H9 (cell line): ENCODE measurements at regions not wholly inside any gene's neighbourhood (a gene's known extent, or its start where the extent isn't known, plus 50 kb on each side); places are given as distances from the start of the nearest gene placed in this dataset.

Experiments used
- DNase-seq: peaks from one replicate; pipeline ENCODE4 v3.0.0-alpha.2; 2017
- H2AFZ ChIP-seq: one replicate; pipeline ENCODE4 v1.6.1; 2013; ENCODE audit warnings: mild to moderate bottlenecking, low read length, control low read depth, moderate library complexity
- H2AK5ac ChIP-seq: 2 replicates; pipeline ENCODE4 v1.6.1; 2013; ENCODE audit warnings: low read length, control low read depth, mixed read lengths; ENCODE audit not compliant: insufficient read length
- H2BK120ac ChIP-seq: one replicate; pipeline ENCODE4 v1.6.1; 2013; ENCODE audit warnings: low read depth, mild to moderate bottlenecking, low read length, control low read depth, inconsistent platforms; ENCODE audit not compliant: poor library complexity, severe bottlenecking
- H2BK12ac ChIP-seq: 2 replicates; pipeline ENCODE4 v1.6.1; 2013; ENCODE audit warnings: low read length, control low read depth, mixed read lengths, low read depth; ENCODE audit not compliant: insufficient read length
- H2BK15ac ChIP-seq: 2 replicates; pipeline ENCODE4 v1.6.1; 2013; ENCODE audit warnings: low read depth, low read length, control low read depth
- H2BK20ac ChIP-seq: one replicate; pipeline ENCODE4 v1.6.1; 2013; ENCODE audit warnings: low read depth, mild to moderate bottlenecking, low read length, control low read depth, inconsistent platforms; ENCODE audit not compliant: poor library complexity, severe bottlenecking
- H2BK5ac ChIP-seq: 2 replicates; pipeline ENCODE4 v1.6.1; 2013; ENCODE audit warnings: low read length, control low read depth, mixed read lengths; ENCODE audit not compliant: insufficient read length
- H3K14ac ChIP-seq: 2 replicates; pipeline ENCODE4 v1.6.1; 2013; ENCODE audit warnings: low read length, control low read depth; ENCODE audit not compliant: insufficient read depth
- H3K18ac ChIP-seq: 2 replicates; pipeline ENCODE4 v1.6.1; 2013; ENCODE audit warnings: low read depth, mild to moderate bottlenecking, mixed read lengths, low read length, control low read depth; ENCODE audit not compliant: insufficient read length
- H3K23ac ChIP-seq: 2 replicates; pipeline ENCODE4 v1.6.1; 2013; ENCODE audit warnings: low read length, control low read depth, mixed read lengths, low read depth; ENCODE audit not compliant: insufficient read length
- H3K23me2 ChIP-seq: 2 replicates; pipeline ENCODE4 v1.6.1; 2013; ENCODE audit warnings: low read depth, mild to moderate bottlenecking, mixed read lengths, low read length, control low read depth; ENCODE audit not compliant: insufficient read length, poor library complexity, severe bottlenecking
- H3K27ac ChIP-seq: 2 replicates; pipeline ENCODE4 v1.5.1; 2013; ENCODE audit warnings: low read length, control low read depth, mixed read lengths, low read depth; ENCODE audit not compliant: insufficient read length
- H3K27me3 ChIP-seq: 2 replicates; pipeline ENCODE4 v1.6.1; 2013; ENCODE audit warnings: low read length, control low read depth, inconsistent platforms; ENCODE audit not compliant: insufficient read depth
- H3K4ac ChIP-seq: 2 replicates; pipeline ENCODE4 v1.6.1; 2013; ENCODE audit warnings: low read depth, mild to moderate bottlenecking, control low read depth, inconsistent platforms, low read length, moderate library complexity
- H3K4me1 ChIP-seq: 2 replicates; pipeline ENCODE4 v1.6.1; 2013; ENCODE audit warnings: low read length, control low read depth, inconsistent platforms; ENCODE audit not compliant: insufficient read depth
- H3K4me2 ChIP-seq: 2 replicates; pipeline ENCODE4 v1.6.1; 2013; ENCODE audit warnings: low read length, control low read depth, mixed read lengths; ENCODE audit not compliant: insufficient read length, insufficient read depth
- H3K56ac ChIP-seq: 2 replicates; pipeline ENCODE4 v1.6.1; 2013; ENCODE audit warnings: low read depth, mild to moderate bottlenecking, mixed read lengths, low read length, control low read depth; ENCODE audit not compliant: insufficient read length
- H3K79me1 ChIP-seq: 2 replicates; pipeline ENCODE4 v1.6.1; 2013; ENCODE audit warnings: low read depth, mild to moderate bottlenecking, moderate library complexity, low read length, control low read depth, inconsistent platforms; ENCODE audit not compliant: insufficient read depth, poor library complexity, severe bottlenecking
- H3K79me2 ChIP-seq: 2 replicates; pipeline ENCODE4 v1.6.1; 2013; ENCODE audit warnings: low read length, control low read depth, inconsistent platforms; ENCODE audit not compliant: insufficient read depth
- H3K9ac ChIP-seq: 2 replicates; pipeline ENCODE4 v1.6.1; 2013; ENCODE audit warnings: low read length, control low read depth, mixed read lengths; ENCODE audit not compliant: insufficient read length; ENCODE audit errors: extremely low read depth
- H3K9me3 ChIP-seq: one replicate; pipeline ENCODE4 v1.6.1; 2013; ENCODE audit warnings: low read depth, low read length, inconsistent platforms; ENCODE audit not compliant: control insufficient read depth
- H3T11ph ChIP-seq: one replicate; pipeline ENCODE4 v1.6.1; 2013; ENCODE audit warnings: mild to moderate bottlenecking, low read length, control low read depth, inconsistent platforms
- H4K20me1 ChIP-seq: one replicate; pipeline ENCODE4 v1.6.1; 2013; ENCODE audit not compliant: control insufficient read depth, insufficient read length, insufficient read depth
- H4K5ac ChIP-seq: 2 replicates; pipeline ENCODE4 v1.6.1; 2013; ENCODE audit warnings: low read depth, mild to moderate bottlenecking, mixed read lengths, low read length, control low read depth; ENCODE audit not compliant: insufficient read length
- H4K8ac ChIP-seq: replicated peaks from 2 replicates; pipeline ENCODE4 v1.6.1; 2013; ENCODE audit warnings: low read length, control low read depth, mixed read lengths, low read depth; ENCODE audit not compliant: insufficient read length
- H4K91ac ChIP-seq: 2 replicates; pipeline ENCODE4 v1.6.1; 2013; ENCODE audit warnings: low read depth, mild to moderate bottlenecking, moderate library complexity, mixed read lengths, low read length, control low read depth; ENCODE audit not compliant: insufficient read length
- H3K27ac Mint-ChIP-seq, 3 experiments: 2 replicates in 2 of 3; 3 replicates in 1 of 3; pipeline ENCODE4 v1.8.0; 2020 to 2021; ENCODE audit warnings: mixed read lengths in 3 of 3, mild to moderate bottlenecking in 1 of 3, moderate library complexity in 1 of 3
- H3K27me3 Mint-ChIP-seq: 2 replicates; pipeline ENCODE4 v1.8.0; 2021; ENCODE audit warnings: low read depth, mild to moderate bottlenecking, moderate library complexity, mixed read lengths
- H3K36me3 Mint-ChIP-seq, 3 experiments: 2 replicates in 2 of 3; 3 replicates in 1 of 3; pipeline ENCODE4 v1.8.0; 2020 to 2021; ENCODE audit warnings: low read depth in 3 of 3, mixed read lengths in 3 of 3; ENCODE audit not compliant: insufficient read depth in 1 of 3
- H3K4me1 Mint-ChIP-seq, 2 experiments: 2 replicates each; pipeline ENCODE4 v1.8.0; 2020; ENCODE audit warnings: mixed read lengths in 2 of 2
- H3K4me3 Mint-ChIP-seq, 2 experiments: 2 replicates in 1 of 2; 3 replicates in 1 of 2; pipeline ENCODE4 v1.8.0; 2020 to 2021; ENCODE audit warnings: mild to moderate bottlenecking in 2 of 2, mixed read lengths in 2 of 2, moderate library complexity in 1 of 2
- H3K9me3 Mint-ChIP-seq, 2 experiments: 2 replicates in 1 of 2; 3 replicates in 1 of 2; pipeline ENCODE4 v1.8.0; 2020; ENCODE audit warnings: mild to moderate bottlenecking in 2 of 2, mixed read lengths in 2 of 2, moderate library complexity in 1 of 2
- CTCF ChIP-seq: fragments of 200-600 bp; sonication (generic); conservative IDR thresholded peaks from 3 replicates; pipeline ENCODE4 v1.8.0; 2021; ENCODE audit warnings: antibody characterized with exemption, mild to moderate bottlenecking
- WGBS: extraction: QIAGEN DNeasy Blood & Tissue Kit; methylation state at CpG from one replicate; pipeline ENCODE4 v1.1.7; 2013; ENCODE audit warnings: missing lambda C conversion rate, low lambda C conversion rate, mixed read lengths; ENCODE audit not compliant: insufficient read length; ENCODE audit errors: extremely low coverage; 5-methylcytosine and 5-hydroxymethylcytosine counted together

- no peak overlapping the region for H4K91ac ChIP-seq
- Mint-ChIP-seq H3K36me3 (no peaks in the 10 kb centered on the region), H3K27ac (no peak overlapping the region; a peak in 1 of 7 replicates), H3K9me3 (peaks cover 0 to under 1% of the 10 kb centered on the region in 2 experiments; a peak in 2 of 5 replicates), H3K4me3 (no peak overlapping the region), H3K27me3 (no peaks in the 10 kb centered on the region), H3K4me1 (no peaks in the 10 kb centered on the region)
- H2AK5ac ChIP-seq: no peak overlapping the region
- no peak overlapping the region for H2BK5ac ChIP-seq
- H3K14ac ChIP-seq: no peak overlapping the region
- no peak overlapping the region for H2AFZ ChIP-seq
- H2BK20ac ChIP-seq: no peak overlapping the region
- no peak overlapping the region for H2BK12ac ChIP-seq
- no peaks in the 10 kb centered on the region for H3K79me2 ChIP-seq
- no peak for TF ChIP-seq CTCF
- no peak overlapping the region for H2BK15ac ChIP-seq
- H4K5ac ChIP-seq: no peak overlapping the region
- no peak overlapping the region for H3T11ph ChIP-seq
- H3K23ac ChIP-seq: no peak overlapping the region
- no peaks in the 10 kb centered on the region for H3K23me2 ChIP-seq
- H3K27me3 ChIP-seq: no peaks in the 10 kb centered on the region
- no peaks in the 10 kb centered on the region for H3K79me1 ChIP-seq
- H3K9ac ChIP-seq: no peak overlapping the region
- H4K20me1 ChIP-seq: no peaks in the 10 kb centered on the region
- no peaks in the 10 kb centered on the region for H3K4me1 ChIP-seq
- no peak for DNase-seq
- H2BK120ac ChIP-seq: no peak overlapping the region
- no peak overlapping the region for H3K18ac ChIP-seq
- H3K56ac ChIP-seq: no peak overlapping the region
- no peak overlapping the region for H4K8ac ChIP-seq
- WGBS: no CpG with 5 or more reads among the region's 4 CpGs
- no peak overlapping the region for H3K27ac ChIP-seq
- no peaks in the 10 kb centered on the region for H3K9me3 ChIP-seq
- H3K4me2 ChIP-seq: no peak overlapping the region
- no peak overlapping the region for H3K4ac ChIP-seq
These were observed 861.1 kb downstream of the DHX35 start for GRCh38 chr20:39823224-39823623.
